Esophagus (tissue), 2 donors: ENCODE measurements at regions not wholly inside any gene's neighbourhood (a gene's known extent, or its start where the extent isn't known, plus 50 kb on each side); places are given as distances from the start of the nearest gene placed in this dataset.

Experiments used
- H3K27ac ChIP-seq, 2 donors: one replicate each; pipeline ENCODE4 v1.5.1; 2013; ENCODE audit warnings: low read depth in 2 of 2, mild to moderate bottlenecking in 2 of 2, inconsistent platforms in 1 of 2, low read length in 1 of 2, moderate library complexity in 1 of 2
- H3K27me3 ChIP-seq, 2 donors: one replicate each; pipeline ENCODE4 v1.6.1; 2013; ENCODE audit warnings: low read length in 2 of 2, control low read depth in 1 of 2, mild to moderate bottlenecking in 1 of 2; ENCODE audit not compliant: insufficient read depth in 2 of 2, control insufficient read depth in 1 of 2
- H3K36me3 ChIP-seq, 2 donors: one replicate each; pipeline ENCODE4 v1.6.1; 2013; ENCODE audit warnings: low read length in 1 of 2; ENCODE audit not compliant: control insufficient read depth in 2 of 2, insufficient read depth in 2 of 2
- H3K4me1 ChIP-seq, 2 donors: one replicate each; pipeline ENCODE4 v1.6.1; 2013; ENCODE audit warnings: low read length in 1 of 2; ENCODE audit not compliant: control insufficient read depth in 2 of 2, insufficient read depth in 2 of 2
- H3K4me3 ChIP-seq, 2 donors: one replicate each; pipeline ENCODE4 v1.5.1; 2013; ENCODE audit warnings: low read length in 2 of 2, mild to moderate bottlenecking in 2 of 2, low read depth in 1 of 2, moderate library complexity in 1 of 2
- H3K9me3 ChIP-seq, 2 donors: one replicate each; pipeline ENCODE4 v1.6.1; 2013; ENCODE audit warnings: mild to moderate bottlenecking in 2 of 2, low read depth in 1 of 2, low read length in 1 of 2, moderate library complexity in 1 of 2; ENCODE audit not compliant: control insufficient read depth in 2 of 2, insufficient read depth in 1 of 2
- WGBS, 2 donors: extraction: QIAGEN DNeasy Blood & Tissue Kit; methylation state at CpG; one replicate each; pipeline ENCODE4 v1.1.7; 2013; 5-methylcytosine and 5-hydroxymethylcytosine counted together
- donor health status: healthy with polysubstance abuse.
- donor health status: Bipolar disorder and iron deficiency.

- 65 to 75% methylated on average over 3 of the region's 3 CpGs for WGBS, 2 donors
Measured at GRCh38 chr4:62544428-62544827, 1344.3 kb downstream of the ADGRL3 start.

GRCh38 chr4:62543002-62543401 is 1342.9 kb downstream of the ADGRL3 start:
- no peaks in the 10 kb centered on the region for H3K9me3 ChIP-seq
- no peak overlapping the region for H3K4me3 ChIP-seq
- 91 to 93% methylated on average over 2 of the region's 2 CpGs for WGBS, 2 donors
- no peak overlapping the region for H3K27ac ChIP-seq
- H3K27me3 ChIP-seq: no peaks in the 10 kb centered on the region
- H3K36me3 ChIP-seq: no peaks in the 10 kb centered on the region
- H3K4me1 ChIP-seq: no peaks in the 10 kb centered on the region

More at GRCh38 chr4:62544428-62544827, 1344.3 kb downstream of the ADGRL3 start:
- no peaks in the 10 kb centered on the region for H3K4me1 ChIP-seq
- H3K9me3 ChIP-seq: no peaks in the 10 kb centered on the region
- no peaks in the 10 kb centered on the region for H3K27me3 ChIP-seq
- no peak overlapping the region for H3K27ac ChIP-seq
- no peaks in the 10 kb centered on the region for H3K36me3 ChIP-seq
- no peak overlapping the region for H3K4me3 ChIP-seq

GRCh38 chr4:62533573-62533972 is 1333.4 kb downstream of the ADGRL3 start:
- Histone ChIP-seq H3K36me3 (no peaks in the 10 kb centered on the region), H3K9me3 (peaks cover 0 to 2% of the 10 kb centered on the region in 2 donors), H3K27me3 (no peaks in the 10 kb centered on the region), H3K4me1 (no peaks in the 10 kb centered on the region), H3K4me3 (no peak overlapping the region), H3K27ac (no peak overlapping the region)

GRCh38 chr4:62531731-62532130 is 1331.6 kb downstream of the ADGRL3 start:
- H3K4me3 ChIP-seq: no peak overlapping the region
- no peaks in the 10 kb centered on the region for H3K27me3 ChIP-seq
- 60 to 74% methylated on average over 1 of the region's 1 CpG for WGBS, 2 donors
- no peak overlapping the region for H3K27ac ChIP-seq
- H3K36me3 ChIP-seq: no peaks in the 10 kb centered on the region
- H3K4me1 ChIP-seq: no peaks in the 10 kb centered on the region
- H3K9me3 ChIP-seq: peaks cover 0 to 2% of the 10 kb centered on the region in 2 donors

GRCh38 chr4:62531264-62531663 is 1331.1 kb downstream of the ADGRL3 start:
- WGBS, 2 donors: 20 to 36% methylated on average over 1 of the region's 1 CpG
- Histone ChIP-seq H3K27me3 (no peaks in the 10 kb centered on the region), H3K36me3 (no peaks in the 10 kb centered on the region), H3K4me1 (no peaks in the 10 kb centered on the region), H3K9me3 (peaks cover 0 to 6% of the 10 kb centered on the region in 2 donors), H3K27ac (no peak overlapping the region), H3K4me3 (no peak overlapping the region)

- no peak overlapping the region for H3K27ac ChIP-seq
- H3K36me3 ChIP-seq: no peaks in the 10 kb centered on the region
- no peak overlapping the region for H3K4me3 ChIP-seq
- no peaks in the 10 kb centered on the region for H3K4me1 ChIP-seq
- peaks cover 0 to 4% of the 10 kb centered on the region in 2 donors for H3K9me3 ChIP-seq
- no peaks in the 10 kb centered on the region for H3K27me3 ChIP-seq
- 24 to 44% methylated on average over 2 of the region's 2 CpGs for WGBS, 2 donors
Measured at GRCh38 chr4:62528874-62529273, 1328.7 kb downstream of the ADGRL3 start.

GRCh38 chr4:62526671-62527070 is 1326.5 kb downstream of the ADGRL3 start:
- WGBS, 2 donors: 89 to 92% methylated on average over 12 of the region's 12 CpGs
- H3K4me1 ChIP-seq: no peaks in the 10 kb centered on the region
- no peak overlapping the region for H3K4me3 ChIP-seq
- no peak overlapping the region for H3K27ac ChIP-seq
- no peaks in the 10 kb centered on the region for H3K27me3 ChIP-seq
- H3K9me3 ChIP-seq: peaks cover 0 to 4% of the 10 kb centered on the region in 2 donors
- H3K36me3 ChIP-seq: no peaks in the 10 kb centered on the region

- Histone ChIP-seq H3K4me1 (no peaks in the 10 kb centered on the region), H3K27ac (no peak overlapping the region), H3K9me3 (peaks cover 0 to 4% of the 10 kb centered on the region in 2 donors), H3K27me3 (no peaks in the 10 kb centered on the region), H3K4me3 (no peak overlapping the region), H3K36me3 (no peaks in the 10 kb centered on the region)
Measured at GRCh38 chr4:62523256-62523655, 1323.1 kb downstream of the ADGRL3 start.

- Histone ChIP-seq H3K27me3 (no peaks in the 10 kb centered on the region), H3K36me3 (no peaks in the 10 kb centered on the region), H3K4me1 (no peaks in the 10 kb centered on the region), H3K27ac (no peak overlapping the region), H3K9me3 (peaks cover 0 to 4% of the 10 kb centered on the region in 2 donors), H3K4me3 (no peak overlapping the region)
- WGBS, 2 donors: 87 to 89% methylated on average over 11 of the region's 11 CpGs
Measured at GRCh38 chr4:62522273-62522672, 1322.1 kb downstream of the ADGRL3 start.

- WGBS, 2 donors: 28 to 30% methylated on average over 1 of the region's 1 CpG
- Histone ChIP-seq H3K27me3 (no peaks in the 10 kb centered on the region), H3K27ac (no peak overlapping the region), H3K36me3 (no peaks in the 10 kb centered on the region), H3K4me3 (no peak overlapping the region), H3K9me3 (no peaks in the 10 kb centered on the region), H3K4me1 (no peaks in the 10 kb centered on the region)
Measured at GRCh38 chr4:62517716-62518115, 1317.6 kb downstream of the ADGRL3 start.
